HG03139 (cell line): ENCODE measurements at regions not wholly inside any gene's neighbourhood (a gene's known extent, or its start where the extent isn't known, plus 50 kb on each side); places are given as distances from the start of the nearest gene placed in this dataset.
A peak's percentile ranks its signal among the peaks of the same experiment; 100 is the strongest.
"Not testable (repeated sequence)": the region's sequence is repeated elsewhere in the genome, so short reads cannot be mapped to it uniquely, and the experiment has no call there.

Experiments used
- ATAC-seq: cut with Tn5 transposase; IDR thresholded peaks from one replicate; pipeline ENCODE4 v1.9.1; 2021; ENCODE audit not compliant: unreplicated experiment

DNA sequence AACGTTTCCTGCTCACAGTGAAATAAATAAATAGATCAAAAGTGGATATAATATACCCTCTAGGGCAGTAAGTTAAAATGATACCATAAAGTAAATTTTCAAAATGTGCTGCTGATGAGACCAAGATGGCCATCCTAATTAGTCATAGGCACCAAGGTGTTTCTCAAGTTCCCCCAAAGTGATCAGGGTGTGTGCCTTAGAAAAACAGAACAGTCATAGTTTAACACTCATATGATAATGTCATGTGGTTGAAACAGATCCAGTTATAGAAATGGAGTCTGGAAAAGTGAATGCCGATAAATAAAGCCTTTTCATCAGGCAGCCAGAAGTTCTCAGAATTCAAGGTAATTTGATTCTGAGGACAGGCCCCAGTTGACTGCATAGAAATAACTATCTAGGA, 161.5 kb upstream of the CDKN2B start:
- no peak for ATAC-seq

DNA sequence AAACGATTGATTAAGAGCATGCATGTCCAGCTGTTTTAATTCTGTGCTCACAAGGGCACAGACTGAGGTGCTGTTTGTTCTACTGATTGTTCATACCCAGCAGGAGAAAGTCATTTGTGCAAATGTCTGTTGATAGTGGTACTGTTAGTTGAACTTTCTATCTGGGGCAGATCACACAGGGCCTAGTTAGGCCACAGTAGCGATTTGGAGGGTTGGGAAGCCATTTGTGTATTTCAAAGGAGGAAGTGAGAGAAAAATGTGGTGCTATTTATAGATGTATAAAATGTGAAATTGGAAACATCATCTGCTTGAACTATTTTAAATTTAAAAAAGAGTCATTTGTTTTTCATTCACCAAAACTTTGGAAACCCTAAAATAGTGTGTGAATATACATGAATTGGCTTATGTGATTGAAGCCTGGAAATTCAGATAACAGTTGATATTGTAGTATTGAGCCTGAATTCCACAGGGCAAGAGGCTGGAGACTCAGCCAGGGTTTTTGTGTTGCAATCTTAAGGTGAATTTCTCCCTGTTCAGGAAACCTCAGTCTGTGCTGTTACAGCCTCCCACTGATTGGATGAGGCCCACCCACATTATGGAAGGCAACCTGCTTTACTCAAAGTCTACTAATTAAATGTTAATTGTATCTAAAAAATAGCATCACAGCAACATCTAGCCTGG, 162.0 kb upstream of the CDKN2B start:
- no peak for ATAC-seq

DNA sequence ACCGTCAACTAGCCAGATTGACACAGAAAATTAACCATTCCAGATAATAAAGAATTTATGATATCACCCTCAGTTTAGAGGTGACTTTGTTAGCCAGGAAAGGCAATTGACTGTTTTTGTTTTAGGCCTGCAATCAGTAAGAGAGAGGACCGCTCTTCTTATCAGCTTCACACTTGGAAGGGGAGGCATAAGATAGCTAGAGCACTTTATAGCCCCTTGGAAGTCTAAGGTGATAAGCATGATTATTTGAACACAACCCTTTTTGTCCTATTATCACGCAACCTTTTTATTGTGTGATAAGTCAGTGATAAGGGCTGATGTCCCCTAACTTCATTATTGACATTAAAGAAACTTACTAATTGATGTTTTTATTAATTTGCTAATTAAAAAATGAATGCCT, 162.6 kb upstream of the CDKN2B start:
- no peak for ATAC-seq

DNA sequence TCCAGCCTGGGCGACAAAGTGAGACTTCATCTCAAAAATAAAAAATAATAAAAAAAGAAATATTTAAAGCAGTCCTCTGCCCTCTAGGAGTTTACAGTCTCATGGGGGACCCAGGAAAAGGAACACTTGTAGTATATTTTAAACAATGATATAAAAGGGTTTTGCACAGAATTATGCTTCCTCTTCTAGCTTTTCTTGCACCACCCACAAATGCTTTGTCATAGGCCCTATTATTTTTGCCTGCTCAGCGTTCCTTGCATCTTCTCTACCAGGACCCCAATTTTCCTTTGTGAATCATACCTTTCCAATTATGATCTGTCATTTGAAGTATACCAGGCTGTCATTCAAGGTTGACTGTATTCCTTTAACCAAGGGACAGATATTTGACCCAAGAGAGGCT, 164.8 kb upstream of the CDKN2B start:
- no peak for ATAC-seq

DNA sequence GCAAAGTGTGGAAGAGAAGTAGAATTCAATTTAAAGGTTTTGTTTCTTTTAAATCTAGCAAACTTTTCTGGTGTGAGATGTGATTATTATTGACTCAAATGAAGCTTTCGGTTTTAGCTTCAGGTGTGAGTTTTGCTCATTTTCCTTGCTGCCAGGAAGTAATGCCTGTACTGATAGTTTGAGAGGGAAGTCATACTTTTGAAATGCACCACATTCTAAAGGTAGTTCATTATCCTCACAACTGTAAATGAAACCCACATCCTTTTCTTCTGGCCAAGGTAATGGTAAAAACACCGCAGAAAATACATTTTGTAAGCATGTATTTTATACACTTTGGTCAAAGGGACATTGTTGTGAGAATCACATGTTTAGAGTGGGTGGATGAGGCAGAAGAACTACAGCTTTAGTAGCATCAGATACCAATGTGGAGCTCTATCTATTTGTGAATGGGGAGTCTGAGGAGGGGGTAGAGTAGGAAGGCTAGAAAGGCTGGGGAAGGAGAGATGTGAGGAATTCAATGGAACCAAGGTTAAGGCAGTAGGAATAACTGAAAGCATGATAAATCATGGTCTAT, 167.0 kb upstream of the CDKN2B start:
- ATAC-seq = peak; percentile 56

DNA sequence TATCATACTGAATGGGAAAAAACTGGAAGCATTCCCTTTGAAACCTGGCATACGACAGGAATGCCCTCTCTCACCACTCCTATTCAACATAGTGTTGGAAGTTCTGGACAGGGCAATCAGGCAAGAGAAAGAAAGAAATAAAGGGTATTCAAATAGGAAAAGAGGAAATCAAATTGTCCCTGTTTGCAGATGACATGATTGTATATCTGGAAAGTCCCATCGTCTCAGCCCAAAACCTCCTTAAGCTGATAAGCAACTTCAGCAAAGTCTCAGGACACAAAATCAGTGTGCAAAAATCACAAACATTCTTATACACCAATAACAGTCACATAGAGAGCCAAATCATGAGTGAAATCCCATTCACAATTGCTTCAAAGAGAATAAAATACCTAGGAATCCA, 171.9 kb upstream of the CDKN2B start:
- ATAC-seq = not testable (repeated sequence)

DNA sequence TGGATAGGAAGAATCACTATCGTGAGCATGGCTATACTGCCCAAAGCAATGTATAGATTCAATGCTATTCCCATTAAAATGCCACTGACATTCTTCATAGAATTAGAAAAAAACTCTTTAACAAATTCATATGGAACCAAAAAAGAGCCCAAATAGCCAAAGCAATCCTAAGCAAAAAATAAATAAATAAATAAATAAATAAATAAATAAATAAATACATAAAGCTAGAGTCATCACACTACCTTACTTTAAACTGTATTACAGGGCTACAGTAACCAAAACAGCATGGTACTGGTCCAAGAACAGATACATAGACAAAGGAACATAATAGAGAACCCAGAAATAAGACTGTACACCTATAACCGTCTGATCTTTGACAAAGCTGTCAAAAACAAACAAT, 180.4 kb upstream of the CDKN2B start:
- ATAC-seq = no peak

DNA sequence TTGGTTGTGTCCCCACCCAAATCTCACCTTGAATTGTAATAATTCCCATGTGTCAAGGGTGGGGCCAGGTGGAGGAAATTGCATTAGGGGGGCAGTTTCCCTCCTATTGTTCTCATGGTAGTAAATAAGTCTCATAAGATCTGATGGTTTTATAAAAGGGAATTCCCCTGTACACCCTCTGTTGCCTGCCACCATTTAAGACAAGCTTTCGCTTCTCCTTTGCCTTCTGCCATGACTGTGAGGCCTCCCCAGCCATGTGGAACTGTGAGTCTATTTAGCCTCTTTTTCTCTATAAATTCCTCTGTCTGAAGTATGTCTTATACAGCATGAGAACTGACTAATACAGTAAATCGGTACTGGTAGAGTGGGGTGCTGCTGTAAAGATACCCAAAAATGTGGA, 187.9 kb upstream of the CDKN2B start:
- peak; percentile 63 for ATAC-seq

DNA sequence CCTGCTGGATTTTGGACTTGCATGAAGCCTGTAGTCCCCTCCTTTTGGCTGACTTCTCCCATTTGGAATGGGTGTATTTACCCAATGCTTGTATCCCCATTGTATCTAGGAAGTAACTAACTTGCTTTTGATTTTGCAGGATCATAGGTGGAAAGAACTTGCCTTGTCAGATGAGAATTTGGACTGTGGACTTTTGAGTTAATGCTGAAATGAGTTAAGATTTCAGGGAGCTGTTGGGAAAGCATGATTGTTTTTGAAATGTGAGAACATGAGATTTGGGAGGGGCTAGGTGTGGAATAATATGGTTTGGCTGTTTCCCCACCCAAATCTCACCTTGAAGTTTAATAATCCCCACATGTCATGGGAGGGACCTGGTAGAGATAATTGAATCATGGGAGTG, 189.6 kb upstream of the CDKN2B start:
- ATAC-seq = no peak

DNA sequence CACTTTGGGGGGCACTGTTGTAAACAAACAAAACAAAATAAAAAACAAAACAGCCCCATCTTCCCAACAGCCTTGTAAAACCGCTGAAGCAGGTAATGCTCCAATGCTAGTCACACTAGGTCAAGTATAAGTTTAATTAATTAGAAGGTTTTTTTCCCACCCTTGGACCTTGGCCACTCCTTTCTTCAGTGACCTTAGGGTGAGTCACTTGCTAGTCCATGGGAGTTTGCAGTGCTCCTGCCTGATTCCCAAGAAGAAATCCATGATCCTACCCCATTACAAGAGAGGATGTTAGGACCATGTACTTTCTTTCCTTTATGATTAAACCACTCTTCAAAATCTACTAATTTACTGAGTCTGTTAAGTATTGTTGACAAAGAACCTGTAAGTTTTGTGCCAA, 192.2 kb upstream of the CDKN2B start:
- ATAC-seq = no peak

DNA sequence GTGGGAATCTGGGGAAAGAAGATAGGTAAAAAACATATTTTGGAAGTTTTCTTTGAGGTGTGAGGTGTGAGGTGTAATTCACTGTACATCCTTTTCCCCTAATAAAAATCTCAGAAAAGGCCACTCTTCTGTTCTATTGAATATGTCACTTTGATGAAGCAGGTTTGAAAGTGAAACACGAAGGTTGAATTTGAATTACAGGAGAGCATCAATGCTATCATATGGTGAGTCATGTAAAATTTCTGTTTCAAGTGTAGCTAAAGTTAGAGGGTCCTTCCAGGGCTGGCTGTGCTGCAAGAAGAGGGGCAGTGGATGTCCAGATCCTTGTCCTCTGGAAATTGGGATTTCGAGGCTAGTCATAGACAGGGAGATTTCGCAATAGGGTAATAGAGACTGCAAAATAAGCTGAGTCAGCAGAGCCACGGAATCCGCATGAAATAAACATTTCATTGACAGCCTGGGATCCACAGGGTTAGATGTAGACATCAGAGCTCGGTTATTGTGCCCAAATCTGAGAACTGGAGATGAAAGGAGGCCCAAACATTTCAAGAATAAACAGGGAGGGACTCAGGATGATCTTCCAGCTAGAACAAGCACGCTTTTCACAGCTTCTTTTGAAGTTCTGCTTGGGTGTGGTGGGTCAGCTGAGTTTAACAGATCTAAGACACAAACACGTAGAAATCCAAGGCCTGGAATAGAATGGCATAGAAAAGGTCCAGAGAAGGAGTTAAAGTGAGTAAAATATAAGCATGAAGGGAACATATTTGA, 194.4 kb upstream of the CDKN2B start:
- no peak for ATAC-seq

DNA sequence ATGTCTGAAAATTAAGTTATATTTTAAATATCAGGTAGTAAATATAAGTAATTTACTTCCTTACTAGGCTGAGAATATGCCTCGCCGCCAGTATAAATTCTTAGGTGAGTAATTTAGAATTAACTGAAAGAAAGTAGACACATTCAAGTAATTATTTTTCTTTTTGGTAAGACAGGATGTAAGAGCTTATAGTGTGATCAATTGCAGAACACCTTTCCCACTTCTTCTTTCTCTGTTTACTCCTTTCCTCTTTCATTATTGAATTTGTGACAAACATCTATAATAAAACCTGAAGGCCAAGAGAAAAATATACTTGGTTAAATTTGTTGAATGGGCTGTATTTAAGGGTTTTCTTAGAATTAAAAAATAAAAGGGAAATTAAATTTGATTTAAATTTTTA, 195.1 kb upstream of the CDKN2B start:
- ATAC-seq = no peak

DNA sequence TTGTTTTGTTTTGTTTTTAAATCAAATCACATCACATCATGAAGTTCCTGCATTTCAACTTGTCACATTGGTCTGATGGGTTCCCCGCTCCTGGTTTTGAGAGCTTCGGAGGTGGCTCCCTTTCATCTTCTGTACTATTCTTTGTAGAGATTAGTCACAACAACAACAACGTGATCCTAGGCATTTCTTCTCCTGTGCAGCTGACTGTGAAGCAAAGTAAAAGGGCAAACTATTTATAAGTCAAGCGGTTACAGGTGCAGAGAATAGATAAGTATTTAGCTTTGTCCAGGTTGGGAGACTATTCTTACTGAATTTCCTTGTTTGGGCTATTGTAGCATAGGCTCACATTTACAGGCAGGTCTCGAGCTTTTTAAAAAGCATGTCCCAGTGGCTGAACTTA, 197.7 kb upstream of the CDKN2B start:
- no peak for ATAC-seq

DNA sequence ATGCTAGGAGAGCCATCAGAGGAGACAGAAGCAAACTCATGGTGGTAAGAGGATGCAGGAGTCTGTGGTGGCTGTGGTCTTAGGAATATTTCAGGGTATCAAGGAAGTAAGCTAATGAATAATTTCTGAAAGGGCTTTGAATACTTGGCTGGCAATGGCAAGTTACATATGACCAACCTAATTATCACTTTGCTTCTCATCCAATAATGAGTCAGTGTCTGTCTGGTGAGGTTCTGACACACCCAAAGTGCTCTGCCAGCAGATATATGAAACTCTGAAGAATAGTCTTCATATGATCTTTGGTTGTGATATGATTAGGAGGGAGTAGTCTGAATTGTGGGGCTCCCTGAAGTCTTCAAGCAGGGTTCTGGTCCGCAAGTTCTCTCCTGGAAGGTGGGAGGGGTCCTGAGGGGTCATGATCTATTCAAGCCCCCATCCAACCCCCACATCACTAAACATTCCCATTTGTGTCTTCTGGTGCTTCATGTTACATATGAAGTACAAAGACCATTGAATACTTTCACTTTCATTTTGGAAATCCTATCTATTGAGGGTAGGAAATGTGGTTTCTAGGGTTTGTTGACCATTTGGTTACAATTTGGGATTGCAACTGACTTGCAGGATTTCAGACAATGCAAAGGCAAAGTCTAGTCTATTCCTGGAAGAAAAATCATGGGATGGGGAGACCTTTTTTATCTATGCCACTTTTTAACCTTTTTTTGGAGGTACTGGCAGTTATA, 199.9 kb upstream of the CDKN2B start:
- ATAC-seq = no peak

DNA sequence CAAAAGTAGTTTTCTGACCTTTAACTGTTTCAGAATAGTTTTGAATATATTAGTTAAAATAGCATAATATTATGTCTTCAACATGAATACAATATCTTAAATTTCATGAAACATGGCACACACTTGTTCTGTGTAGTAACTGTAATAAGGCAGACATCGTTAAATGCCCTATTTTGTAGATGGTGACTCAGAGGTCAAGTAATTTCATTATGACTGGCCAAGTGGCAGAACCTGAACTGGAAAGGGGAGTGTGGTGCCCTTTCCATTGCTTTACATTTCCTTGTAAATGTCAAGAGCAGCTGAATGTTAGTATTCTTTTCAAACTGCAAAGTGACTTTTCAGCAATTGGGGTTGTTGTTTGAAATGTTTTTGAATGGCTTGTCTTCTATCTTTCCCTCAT, 201.2 kb upstream of the CDKN2B start:
- ATAC-seq = no peak

DNA sequence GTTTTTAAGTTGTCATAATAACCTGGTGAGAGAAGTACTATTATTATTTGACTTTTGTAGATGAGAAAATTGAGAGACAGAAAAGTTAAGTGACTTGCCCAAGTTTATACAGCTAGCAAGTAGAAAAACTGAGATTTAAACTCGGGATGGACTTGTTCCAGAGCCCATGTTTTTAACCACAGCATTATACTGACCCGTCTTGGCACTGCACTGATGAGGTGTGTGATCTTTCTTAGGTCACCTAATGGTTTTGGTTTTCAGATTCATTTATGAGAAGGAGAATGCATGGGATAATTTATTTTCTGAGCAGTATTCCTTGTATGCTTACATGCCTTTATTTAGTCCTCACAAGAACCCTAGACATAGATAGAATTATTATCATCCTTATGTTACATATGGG, 201.8 kb upstream of the CDKN2B start:
- ATAC-seq = no peak

DNA sequence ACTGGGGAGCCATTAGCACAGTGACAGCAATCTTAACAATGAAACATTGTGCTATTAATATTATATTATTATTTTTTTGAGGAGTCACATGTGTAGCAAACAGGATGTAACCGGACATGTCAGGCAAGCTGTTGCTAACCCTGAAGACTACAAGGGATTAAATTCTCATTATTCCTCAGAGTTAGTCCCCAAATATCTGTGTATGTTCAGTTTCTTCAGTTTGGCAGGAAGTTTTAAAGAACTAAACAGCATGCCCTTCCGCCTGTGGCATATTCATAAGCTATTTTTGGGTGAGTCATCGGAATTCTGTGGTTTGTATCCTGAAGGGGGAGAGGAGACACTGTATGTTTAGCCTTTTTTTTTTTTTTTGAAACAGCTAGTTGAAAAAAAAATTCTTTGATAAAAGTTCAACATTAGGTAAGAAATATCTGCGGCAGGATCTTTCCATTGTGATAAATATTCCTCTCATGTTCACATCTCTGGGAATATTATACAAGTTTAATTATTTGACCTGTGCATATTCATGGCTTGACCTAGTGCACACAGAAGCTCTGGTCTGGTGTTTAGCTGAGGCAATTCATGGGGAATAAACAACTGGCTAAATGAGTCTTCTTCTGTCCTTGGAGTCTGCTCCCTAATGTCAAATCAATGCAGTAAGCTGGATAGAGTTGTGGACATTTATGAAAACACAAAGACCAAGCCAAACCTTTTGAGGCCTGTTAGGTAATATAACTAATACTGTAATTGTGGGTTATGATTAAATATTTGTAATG, 202.7 kb upstream of the CDKN2B start:
- ATAC-seq = no peak

DNA sequence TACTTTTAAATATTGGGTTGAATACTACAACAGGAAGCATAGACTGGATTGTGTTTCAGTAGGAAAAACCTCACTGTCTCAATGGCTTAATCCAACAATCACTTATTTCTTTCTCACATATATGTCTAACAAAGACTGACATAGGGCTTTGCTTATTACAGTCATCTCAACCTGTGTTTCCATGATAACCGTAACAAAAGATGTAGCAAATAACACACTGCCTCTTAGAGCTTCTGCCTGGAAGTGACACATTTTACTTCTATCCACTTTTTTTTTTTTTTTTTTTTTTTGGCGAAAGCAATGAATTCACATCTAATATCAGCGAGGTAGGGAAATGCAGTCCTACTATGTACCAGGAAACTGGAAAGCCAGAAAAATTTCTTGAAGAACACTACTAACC, 204.9 kb upstream of the CDKN2B start:
- no peak for ATAC-seq

DNA sequence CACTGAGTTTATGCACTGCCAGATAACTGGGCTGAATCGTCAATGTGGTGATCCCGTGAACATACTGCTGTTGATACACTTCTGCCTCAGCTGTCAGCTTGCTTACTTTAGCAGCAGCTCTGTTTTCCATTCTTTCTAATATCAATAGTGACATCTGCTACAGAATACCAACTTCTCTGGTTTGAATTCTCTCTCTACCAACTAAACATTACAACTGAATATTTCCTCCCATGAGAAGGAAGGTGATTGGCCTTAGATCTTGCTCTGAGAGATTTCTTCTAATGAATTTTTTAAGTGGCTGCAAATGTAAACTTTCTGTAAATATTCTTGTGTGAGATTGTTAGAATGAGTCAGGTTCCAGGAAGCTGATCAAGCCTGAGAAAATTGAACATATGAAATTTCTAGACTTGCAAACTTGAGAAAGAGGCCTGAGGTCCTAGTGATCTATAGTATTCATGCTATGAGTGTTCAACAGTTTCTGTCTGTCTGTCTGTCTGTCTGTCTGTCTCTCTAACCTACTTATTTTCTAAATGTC, 205.5 kb upstream of the CDKN2B start:
- no peak for ATAC-seq

DNA sequence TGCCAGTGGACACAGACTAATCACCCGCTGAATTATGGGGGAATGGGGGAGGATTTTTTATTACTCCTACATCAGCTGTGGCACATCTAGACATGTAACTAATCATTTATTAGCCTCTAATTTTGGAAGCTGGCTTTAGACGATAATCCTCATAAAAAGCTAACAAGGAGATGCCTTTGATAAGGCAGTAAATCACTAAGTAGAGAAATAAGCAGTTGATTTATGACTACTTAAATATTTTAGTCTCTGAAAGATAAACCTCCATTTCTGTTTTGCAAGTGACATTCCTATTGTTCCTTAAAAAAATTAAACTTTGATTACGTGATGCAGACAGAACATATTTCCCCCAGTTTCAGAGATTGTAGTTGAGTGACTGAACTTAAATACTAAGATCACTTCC, 206.4 kb upstream of the CDKN2B start:
- no peak for ATAC-seq

DNA sequence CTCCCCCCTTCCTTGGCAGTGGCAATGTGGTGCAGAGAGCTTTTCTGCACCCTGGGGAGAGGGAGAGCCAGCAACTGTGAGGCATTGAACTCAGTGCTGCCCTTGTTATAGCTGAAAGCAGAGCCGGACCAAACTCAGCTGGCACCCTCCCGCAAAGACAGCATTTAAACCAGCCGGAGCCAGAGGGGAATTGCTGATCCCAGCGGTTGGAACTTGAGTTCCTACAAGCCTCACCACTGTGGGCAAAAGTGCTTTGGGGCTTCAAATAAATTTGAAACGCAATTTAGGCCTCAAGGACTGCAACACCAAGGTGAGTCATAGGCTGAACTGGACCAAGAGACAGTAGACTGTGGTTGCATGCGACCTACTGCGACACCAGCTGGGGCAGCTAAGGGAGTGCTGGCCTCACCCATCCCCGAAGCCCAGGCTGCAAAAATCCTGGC, 207.6 kb upstream of the CDKN2B start:
- ATAC-seq = no peak
